ENCODE measurements at regions not wholly inside any gene's neighbourhood (a gene's known extent, or its start where the extent isn't known, plus 50 kb on each side); places are given as distances from the start of the nearest gene placed in this dataset.

DNA sequence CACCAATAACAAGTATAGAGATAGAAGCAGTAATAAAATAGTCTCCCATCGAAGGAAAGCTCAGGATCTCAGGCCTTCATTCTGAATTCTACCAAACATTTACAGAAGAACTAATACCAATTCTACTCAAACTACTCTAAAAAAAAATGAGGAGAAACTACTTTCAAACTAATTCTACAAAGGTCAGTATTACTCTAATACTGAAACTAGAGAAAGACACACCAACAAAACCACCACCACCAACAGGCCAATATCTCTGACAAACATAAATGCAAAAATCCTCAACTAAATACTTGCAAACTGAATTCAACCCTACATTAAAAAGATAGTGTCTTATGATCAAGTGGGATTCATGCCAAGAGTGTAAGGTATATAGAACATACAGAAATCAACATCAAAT, 1078.4 kb downstream of the KCNT2 start:
- Histone ChIP-seq H3K36me3 (ENCODE audit: control insufficient read depth, insufficient read depth, low read length) (no peaks in the 10 kb centered on the region), H3K4me1 (ENCODE audit: control insufficient read depth, insufficient read depth, low read length, poor library complexity, severe bottlenecking) (no peaks in the 10 kb centered on the region), H3K9me3 (ENCODE audit: control insufficient read depth, low read length) (no peaks in the 10 kb centered on the region), H3K4me3 (ENCODE audit: extremely low read depth, insufficient read depth, low read length, poor library complexity, severe bottlenecking) (no peak overlapping the region), H3K27ac (ENCODE audit: low read depth, low read length, severe bottlenecking) (no peak overlapping the region)
- no CpG with 5 or more reads among the region's 1 CpG for WGBS, 2 experiments (ENCODE audit: insufficient coverage in 2 of 2)

DNA sequence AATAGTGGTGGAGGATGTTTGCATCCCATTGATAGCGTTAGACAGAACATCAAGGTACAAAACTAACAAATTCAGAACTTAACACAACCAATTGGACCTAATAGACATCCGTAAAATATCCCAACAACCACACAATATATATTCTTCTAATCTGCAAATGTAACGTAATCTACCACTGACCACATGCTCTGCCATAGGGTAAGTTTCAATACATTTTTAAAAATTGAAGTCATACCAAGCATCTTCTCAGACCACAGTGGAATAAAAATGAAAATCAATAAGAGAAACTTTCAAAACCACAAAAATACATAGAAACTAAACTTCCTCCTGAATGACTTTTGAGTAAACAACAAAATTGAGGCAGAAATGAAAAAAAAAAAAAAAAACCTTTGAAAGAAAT, 1087.5 kb downstream of the KCNT2 start:
- no peak overlapping the region for H3K27ac ChIP-seq (ENCODE audit: low read depth, low read length, severe bottlenecking)

GRCh38 chr1:195516036-195516435, 1092.2 kb downstream of the KCNT2 start:
- no peaks in the 10 kb centered on the region for H3K36me3 ChIP-seq (ENCODE audit: control insufficient read depth, insufficient read depth, low read length)

More for the DNA sequence above, 1087.5 kb downstream of the KCNT2 start:
- 72 to 100% methylated on average over 2 to 3 of the region's 3 CpGs for WGBS, 2 experiments (ENCODE audit: insufficient coverage in 2 of 2)
- Histone ChIP-seq H3K36me3 (ENCODE audit: control insufficient read depth, insufficient read depth, low read length) (no peaks in the 10 kb centered on the region), H3K9me3 (ENCODE audit: control insufficient read depth, low read length) (no peaks in the 10 kb centered on the region), H3K4me1 (ENCODE audit: control insufficient read depth, insufficient read depth, low read length, poor library complexity, severe bottlenecking) (no peaks in the 10 kb centered on the region), H3K4me3 (ENCODE audit: extremely low read depth, insufficient read depth, low read length, poor library complexity, severe bottlenecking) (no peak overlapping the region)

GRCh38 chr1:195511501-195511900, 1096.7 kb downstream of the KCNT2 start:
- Histone ChIP-seq H3K36me3 (ENCODE audit: control insufficient read depth, insufficient read depth, low read length) (no peaks in the 10 kb centered on the region), H3K9me3 (ENCODE audit: control insufficient read depth, low read length) (no peaks in the 10 kb centered on the region), H3K27ac (ENCODE audit: low read depth, low read length, severe bottlenecking) (no peak overlapping the region), H3K4me3 (ENCODE audit: extremely low read depth, insufficient read depth, low read length, poor library complexity, severe bottlenecking) (no peak overlapping the region), H3K4me1 (ENCODE audit: control insufficient read depth, insufficient read depth, low read length, poor library complexity, severe bottlenecking) (no peaks in the 10 kb centered on the region)
- WGBS, 2 experiments (ENCODE audit: insufficient coverage in 2 of 2), result no CpG with 5 or more reads among the region's 1 CpG

More at GRCh38 chr1:195516036-195516435, 1092.2 kb downstream of the KCNT2 start:
- H3K4me3 ChIP-seq (ENCODE audit: extremely low read depth, insufficient read depth, low read length, poor library complexity, severe bottlenecking), result no peak overlapping the region
- H3K9me3 ChIP-seq (ENCODE audit: control insufficient read depth, low read length), result no peaks in the 10 kb centered on the region
- H3K4me1 ChIP-seq (ENCODE audit: control insufficient read depth, insufficient read depth, low read length, poor library complexity, severe bottlenecking), result no peaks in the 10 kb centered on the region
- H3K27ac ChIP-seq (ENCODE audit: low read depth, low read length, severe bottlenecking), result no peak overlapping the region

- Histone ChIP-seq H3K4me1 (ENCODE audit: control insufficient read depth, insufficient read depth, low read length, poor library complexity, severe bottlenecking) (no peaks in the 10 kb centered on the region), H3K4me3 (ENCODE audit: extremely low read depth, insufficient read depth, low read length, poor library complexity, severe bottlenecking) (no peak overlapping the region), H3K27ac (ENCODE audit: low read depth, low read length, severe bottlenecking) (no peak overlapping the region), H3K36me3 (ENCODE audit: control insufficient read depth, insufficient read depth, low read length) (no peaks in the 10 kb centered on the region), H3K9me3 (ENCODE audit: control insufficient read depth, low read length) (no peaks in the 10 kb centered on the region)
- no CpG with 5 or more reads among the region's 2 CpGs for WGBS, 2 experiments (ENCODE audit: insufficient coverage in 2 of 2)
These were observed 1107.1 kb downstream of the KCNT2 start for GRCh38 chr1:195501118-195501517.

GRCh38 chr1:195495720-195496635, 1112.3 kb downstream of the KCNT2 start:
- H3K36me3 ChIP-seq (ENCODE audit: control insufficient read depth, insufficient read depth, low read length), result no peaks in the 10 kb centered on the region
- WGBS, 2 experiments (ENCODE audit: insufficient coverage in 2 of 2), result 93 to 94% methylated on average over 2 to 4 of the region's 5 CpGs
- no peaks in the 10 kb centered on the region for H3K4me1 ChIP-seq (ENCODE audit: control insufficient read depth, insufficient read depth, low read length, poor library complexity, severe bottlenecking)
- no peak overlapping the region for H3K27ac ChIP-seq (ENCODE audit: low read depth, low read length, severe bottlenecking)
- no peak overlapping the region for H3K4me3 ChIP-seq (ENCODE audit: extremely low read depth, insufficient read depth, low read length, poor library complexity, severe bottlenecking)
- H3K9me3 ChIP-seq (ENCODE audit: control insufficient read depth, low read length), result no peaks in the 10 kb centered on the region

DNA sequence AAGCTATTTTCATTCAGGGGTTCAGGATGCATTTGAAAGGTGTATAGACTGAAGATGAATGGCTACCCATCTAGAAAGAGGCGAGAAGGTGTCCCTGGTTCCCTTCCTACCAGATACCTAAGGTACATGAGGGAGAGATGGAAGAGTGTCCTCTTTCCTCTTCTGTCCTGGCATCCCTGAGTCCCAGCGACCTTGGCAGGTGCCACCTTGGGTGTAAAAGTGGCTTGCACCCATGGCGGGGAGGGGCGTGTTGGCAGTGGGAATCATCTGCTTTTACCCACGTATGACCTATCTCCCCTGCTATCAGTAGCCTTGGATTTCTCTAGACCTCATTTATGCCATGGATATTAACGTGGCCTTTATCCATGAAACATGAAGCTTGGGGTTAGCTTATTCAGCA, 1126.1 kb downstream of the KCNT2 start:
- Histone ChIP-seq H3K4me1 (ENCODE audit: control insufficient read depth, insufficient read depth, low read length, poor library complexity, severe bottlenecking) (no peaks in the 10 kb centered on the region), H3K36me3 (ENCODE audit: control insufficient read depth, insufficient read depth, low read length) (no peaks in the 10 kb centered on the region), H3K9me3 (ENCODE audit: control insufficient read depth, low read length) (peaks cover 3% of the 10 kb centered on the region), H3K4me3 (ENCODE audit: extremely low read depth, insufficient read depth, low read length, poor library complexity, severe bottlenecking) (no peak overlapping the region), H3K27ac (ENCODE audit: low read depth, low read length, severe bottlenecking) (no peak overlapping the region)
- 93 to 100% methylated on average over 3 to 5 of the region's 6 CpGs for WGBS, 2 experiments (ENCODE audit: insufficient coverage in 2 of 2)

DNA sequence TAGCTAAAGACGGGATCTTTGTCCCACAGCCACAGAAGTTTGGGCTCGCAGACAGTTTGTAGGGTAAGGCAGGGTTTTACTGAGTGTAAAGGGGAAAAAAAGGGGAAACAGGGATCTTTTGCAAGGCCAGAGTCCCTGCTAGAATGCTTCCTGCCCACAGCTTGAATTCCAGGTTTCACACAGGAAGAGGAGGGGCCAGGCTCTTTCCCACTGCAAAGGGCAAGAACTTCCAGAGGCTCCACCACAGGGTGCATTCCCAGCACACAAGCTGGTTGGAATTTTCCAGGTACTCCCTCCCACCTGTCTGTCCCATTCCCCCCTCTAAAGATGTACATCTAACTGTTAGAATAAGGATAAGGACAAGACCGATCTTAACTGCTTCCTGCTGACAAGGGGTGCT, 1126.9 kb downstream of the KCNT2 start:
- Histone ChIP-seq H3K27ac (ENCODE audit: low read depth, low read length, severe bottlenecking) (no peak overlapping the region), H3K4me1 (ENCODE audit: control insufficient read depth, insufficient read depth, low read length, poor library complexity, severe bottlenecking) (no peaks in the 10 kb centered on the region), H3K36me3 (ENCODE audit: control insufficient read depth, insufficient read depth, low read length) (no peaks in the 10 kb centered on the region), H3K9me3 (ENCODE audit: control insufficient read depth, low read length) (peaks cover 3% of the 10 kb centered on the region), H3K4me3 (ENCODE audit: extremely low read depth, insufficient read depth, low read length, poor library complexity, severe bottlenecking) (no peak overlapping the region)
- WGBS, 2 experiments (ENCODE audit: insufficient coverage in 2 of 2), result 75 to 80% methylated on average over 2 to 3 of the region's 3 CpGs

- WGBS, 2 experiments (ENCODE audit: insufficient coverage in 2 of 2), result 90 to 100% methylated on average over 1 of the region's 1 CpG
- Histone ChIP-seq H3K9me3 (ENCODE audit: control insufficient read depth, low read length) (no peaks in the 10 kb centered on the region), H3K4me1 (ENCODE audit: control insufficient read depth, insufficient read depth, low read length, poor library complexity, severe bottlenecking) (no peaks in the 10 kb centered on the region), H3K36me3 (ENCODE audit: control insufficient read depth, insufficient read depth, low read length) (no peaks in the 10 kb centered on the region), H3K27ac (ENCODE audit: low read depth, low read length, severe bottlenecking) (no peak overlapping the region), H3K4me3 (ENCODE audit: extremely low read depth, insufficient read depth, low read length, poor library complexity, severe bottlenecking) (no peak overlapping the region)
These were observed 1132.7 kb downstream of the KCNT2 start for GRCh38 chr1:195475568-195475967.

DNA sequence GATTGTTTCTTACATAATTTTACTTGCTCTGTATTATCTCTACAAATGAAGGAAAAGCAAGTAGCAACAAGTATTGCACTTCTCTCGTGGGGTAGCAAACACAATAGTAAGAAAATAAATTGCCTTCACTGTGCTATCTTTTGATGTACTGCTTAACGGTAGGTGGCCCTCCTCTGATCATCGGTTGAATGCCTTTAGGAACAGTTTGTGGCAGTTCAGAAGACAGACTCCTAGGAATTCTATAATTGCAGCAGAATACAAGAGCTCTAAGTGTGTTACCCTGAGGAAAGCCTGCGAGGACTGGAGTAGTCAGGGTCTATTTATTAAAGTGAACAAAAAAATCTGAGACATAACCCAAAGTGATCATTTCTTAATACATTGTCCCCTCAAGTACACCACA, 1135.9 kb downstream of the KCNT2 start:
- Histone ChIP-seq H3K27ac (ENCODE audit: low read depth, low read length, severe bottlenecking) (no peak overlapping the region), H3K4me3 (ENCODE audit: extremely low read depth, insufficient read depth, low read length, poor library complexity, severe bottlenecking) (no peak overlapping the region), H3K36me3 (ENCODE audit: control insufficient read depth, insufficient read depth, low read length) (no peaks in the 10 kb centered on the region), H3K4me1 (ENCODE audit: control insufficient read depth, insufficient read depth, low read length, poor library complexity, severe bottlenecking) (no peaks in the 10 kb centered on the region), H3K9me3 (ENCODE audit: control insufficient read depth, low read length) (no peaks in the 10 kb centered on the region)
- WGBS, 2 experiments (ENCODE audit: insufficient coverage in 2 of 2), result 43% methylated on average over 1 of the region's 4 CpGs; no CpG with 5 or more reads in 1 of the 2 experiments

DNA sequence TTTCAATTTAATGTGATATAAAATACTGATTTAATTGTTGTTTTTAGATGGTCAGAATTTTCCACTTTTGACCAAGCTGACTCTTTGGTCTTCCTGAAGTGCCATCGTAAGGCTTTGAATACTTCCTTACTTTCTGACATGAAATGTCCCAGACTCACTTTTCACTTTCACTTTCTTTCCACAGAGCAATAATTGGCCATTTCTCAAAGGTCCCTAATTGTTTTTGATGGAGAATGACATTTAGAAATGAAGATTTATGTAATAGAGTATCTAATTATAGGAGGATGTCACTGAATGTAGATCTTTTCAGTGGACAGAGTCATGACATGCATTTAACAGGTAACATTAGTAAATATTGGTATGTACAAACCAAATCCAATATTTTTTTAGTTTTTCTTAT, 1141.6 kb downstream of the KCNT2 start:
- no peak overlapping the region for H3K27ac ChIP-seq (ENCODE audit: low read depth, low read length, severe bottlenecking)
- H3K36me3 ChIP-seq (ENCODE audit: control insufficient read depth, insufficient read depth, low read length), result no peaks in the 10 kb centered on the region
- no peak overlapping the region for H3K4me3 ChIP-seq (ENCODE audit: extremely low read depth, insufficient read depth, low read length, poor library complexity, severe bottlenecking)
- no peaks in the 10 kb centered on the region for H3K4me1 ChIP-seq (ENCODE audit: control insufficient read depth, insufficient read depth, low read length, poor library complexity, severe bottlenecking)
- no CpG with 5 or more reads among the region's 1 CpG for WGBS, 2 experiments (ENCODE audit: insufficient coverage in 2 of 2)
- H3K9me3 ChIP-seq (ENCODE audit: control insufficient read depth, low read length), result no peaks in the 10 kb centered on the region
